NCI-H1436 treated with DMSO at 0.1 percent for 48 hours (cell line): ENCODE measurements at regions not wholly inside any gene's neighbourhood (a gene's known extent, or its start where the extent isn't known, plus 50 kb on each side); places are given as distances from the start of the nearest gene placed in this dataset.

ENCODE experiments used
- DNase-seq: peaks from one replicate; lab custom pipeline; 2025; lab: John Stamatoyannopoulos, UW

GRCh38 chr5:93275376-93275775 is 305.6 kb downstream of the NR2F1-AS1 start:
- DNase-seq = no peak

GRCh38 chr5:93274291-93274690 is 306.7 kb downstream of the NR2F1-AS1 start:
- DNase-seq = no peak

GRCh38 chr5:93273176-93273575 is 307.8 kb downstream of the NR2F1-AS1 start:
- DNase-seq = no peak

GRCh38 chr5:93272108-93272507 is 308.9 kb downstream of the NR2F1-AS1 start:
- no peak for DNase-seq

DNA sequence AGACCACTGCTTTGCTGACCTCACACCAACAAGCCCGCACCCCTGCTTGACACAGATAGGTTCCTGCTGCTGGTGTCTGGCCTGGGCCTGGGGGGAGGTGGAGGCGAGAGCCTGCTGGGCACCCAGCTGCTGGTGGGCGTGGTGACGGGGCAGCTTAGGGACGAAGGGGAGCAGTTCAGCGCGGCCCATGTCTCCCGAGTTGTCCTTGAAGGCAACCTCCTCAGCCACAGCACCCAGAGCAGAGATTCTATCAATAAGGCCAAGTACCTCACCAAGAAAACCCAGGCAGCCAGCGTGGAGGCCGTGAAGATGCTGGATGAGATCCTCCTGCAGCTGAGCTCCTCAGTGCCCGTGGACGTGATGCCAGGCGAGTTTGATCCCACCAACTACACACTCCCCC is 313.3 kb downstream of the NR2F1-AS1 start:
- no peak for DNase-seq

GRCh38 chr5:93267276-93267675 is 313.7 kb downstream of the NR2F1-AS1 start:
- DNase-seq = no peak

DNA sequence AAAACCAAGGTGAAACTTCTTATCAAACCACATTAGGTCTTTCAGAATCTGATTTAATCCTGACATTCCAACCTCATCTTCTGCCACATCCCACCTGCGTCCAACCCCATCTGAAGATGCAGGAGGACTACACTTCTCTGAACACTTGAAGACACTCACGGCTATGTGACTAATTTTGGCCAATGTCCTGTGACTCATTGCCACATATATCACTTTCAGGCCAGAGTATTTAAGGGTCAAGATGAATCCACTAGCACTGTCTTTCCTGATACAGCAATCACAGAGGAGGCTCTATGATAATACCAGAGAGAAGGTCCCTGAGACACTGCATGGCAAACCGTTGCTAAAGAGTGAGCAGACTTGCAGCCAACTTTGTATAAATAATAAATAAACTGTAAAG is 323.4 kb downstream of the NR2F1-AS1 start:
- DNase-seq = no peak

DNA sequence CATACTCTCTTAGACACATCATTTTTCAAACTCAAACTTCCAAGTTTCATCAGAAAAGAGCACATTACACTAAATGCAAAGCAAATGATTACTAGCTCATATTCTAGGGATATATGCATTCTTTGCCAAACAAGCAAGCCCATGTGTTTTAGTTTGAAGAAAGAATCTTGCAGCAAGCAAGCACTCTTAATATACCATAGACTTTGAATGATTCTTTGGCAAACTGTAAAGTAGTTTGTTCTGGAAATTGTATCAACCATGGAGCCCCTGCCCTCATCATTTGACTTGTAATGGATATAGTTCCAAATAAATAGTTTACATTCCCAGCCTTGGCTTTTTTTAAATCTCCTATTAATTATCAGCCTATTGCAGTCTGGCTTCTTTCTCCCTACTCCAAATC is 325.2 kb downstream of the NR2F1-AS1 start:
- DNase-seq = no peak

DNA sequence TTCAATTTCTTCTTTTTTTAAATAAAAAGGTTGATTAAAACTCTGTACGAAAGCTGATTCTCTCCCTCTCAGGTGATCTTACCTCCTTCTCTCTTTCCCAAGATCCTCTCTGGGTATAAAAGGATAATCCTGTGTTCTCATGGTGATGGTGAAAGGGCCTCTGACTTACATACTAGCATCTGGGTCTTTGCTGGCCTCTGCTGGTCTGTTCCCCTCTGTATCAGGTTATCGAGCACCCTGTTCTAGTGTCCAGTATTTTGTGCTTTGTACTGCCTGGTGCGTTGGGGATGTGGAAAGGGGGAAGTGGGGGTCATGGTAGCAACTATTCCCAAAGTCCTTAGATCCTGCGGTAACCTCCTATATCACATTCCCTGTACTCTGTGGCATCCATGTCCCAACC is 328.9 kb downstream of the NR2F1-AS1 start:
- no peak for DNase-seq

GRCh38 chr5:93251347-93251746 is 329.7 kb downstream of the NR2F1-AS1 start:
- DNase-seq = no peak

DNA sequence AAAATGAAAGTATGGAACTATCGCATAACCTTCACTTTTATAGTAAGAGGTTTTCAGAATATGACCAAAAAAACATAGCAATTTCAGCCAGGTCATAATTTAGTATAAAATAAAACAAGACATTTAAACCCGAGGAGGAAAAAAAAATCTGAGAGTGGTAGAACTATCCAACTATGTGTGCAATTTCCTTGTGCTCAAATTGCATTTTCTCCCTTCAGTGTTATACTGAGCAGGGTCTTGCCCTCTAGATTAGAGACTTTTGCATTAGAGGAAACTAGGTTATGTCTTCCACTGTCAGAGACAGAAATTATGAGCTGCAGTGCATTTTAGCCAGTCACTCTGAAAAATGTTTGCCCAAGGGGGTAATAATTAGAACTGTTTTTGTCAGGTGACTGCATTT is 330.6 kb downstream of the NR2F1-AS1 start:
- no peak for DNase-seq

DNA sequence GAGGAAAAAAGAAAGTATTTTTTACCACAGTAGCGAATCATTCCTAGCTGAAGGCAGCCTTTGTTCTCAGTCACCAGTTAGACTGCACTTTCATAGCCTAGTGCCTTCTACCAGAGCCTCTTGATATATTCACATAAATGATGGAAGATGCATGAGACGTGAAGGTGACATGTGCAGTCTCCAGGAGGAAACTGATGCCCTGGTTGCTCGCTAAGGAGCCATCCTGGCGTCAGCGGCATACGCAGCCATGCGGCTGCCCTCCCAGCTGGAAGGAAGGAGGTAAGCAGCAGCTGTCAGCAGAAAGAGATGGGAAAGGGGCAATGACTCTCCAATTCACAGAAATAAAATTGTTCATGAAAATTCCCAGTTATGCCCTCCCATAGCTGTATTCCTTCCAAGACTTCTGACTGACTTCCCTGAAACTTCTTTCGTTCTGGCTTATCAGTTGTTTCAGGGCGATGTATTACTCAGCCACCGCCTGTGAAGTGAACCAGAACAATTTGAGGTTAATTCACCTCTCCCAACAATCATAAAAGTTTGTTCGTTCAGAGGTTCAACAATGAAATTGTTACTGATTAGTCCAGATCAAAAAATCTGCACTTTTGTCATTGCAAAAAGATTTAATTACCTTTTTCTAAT is 331.2 kb downstream of the NR2F1-AS1 start:
- DNase-seq = no peak

GRCh38 chr5:93247105-93247504 is 333.9 kb downstream of the NR2F1-AS1 start:
- DNase-seq = no peak

- DNase-seq = no peak
Measured at GRCh38 chr5:93246090-93246855, 334.7 kb downstream of the NR2F1-AS1 start.

GRCh38 chr5:93245226-93245625 is 335.8 kb downstream of the NR2F1-AS1 start:
- no peak for DNase-seq

GRCh38 chr5:93243481-93243880 is 337.5 kb downstream of the NR2F1-AS1 start:
- DNase-seq = no peak

- DNase-seq = no peak
Measured at GRCh38 chr5:93240228-93240834, 340.7 kb downstream of the NR2F1-AS1 start.

DNA sequence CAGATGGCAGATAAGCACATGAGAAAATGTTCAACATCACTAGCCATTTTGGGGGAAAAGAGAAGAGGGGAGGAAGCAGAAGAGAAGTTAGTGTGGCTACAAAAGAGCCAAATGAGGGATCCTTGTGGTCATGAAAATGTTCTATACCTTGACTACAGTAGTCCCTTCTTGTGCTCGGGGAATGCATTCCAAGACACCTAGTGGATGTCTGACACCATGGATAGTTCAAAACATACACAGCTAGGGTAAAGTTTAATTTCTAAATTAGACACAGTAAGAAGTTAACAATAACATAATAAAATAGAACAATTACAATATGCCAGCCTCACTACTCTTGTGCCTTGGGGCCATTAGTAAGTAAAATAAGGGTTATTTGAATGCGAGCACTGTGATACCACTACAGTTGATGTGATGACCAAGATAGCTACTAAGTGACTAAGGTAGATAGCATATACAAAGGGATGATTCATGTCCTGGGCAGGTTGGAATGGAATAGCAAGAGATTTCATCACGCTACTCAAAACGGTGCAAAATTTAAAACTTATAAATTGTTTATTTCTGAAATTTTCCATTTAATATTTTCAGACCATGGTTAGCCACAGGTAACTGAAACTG is 344.1 kb downstream of the NR2F1-AS1 start:
- no peak for DNase-seq

DNA sequence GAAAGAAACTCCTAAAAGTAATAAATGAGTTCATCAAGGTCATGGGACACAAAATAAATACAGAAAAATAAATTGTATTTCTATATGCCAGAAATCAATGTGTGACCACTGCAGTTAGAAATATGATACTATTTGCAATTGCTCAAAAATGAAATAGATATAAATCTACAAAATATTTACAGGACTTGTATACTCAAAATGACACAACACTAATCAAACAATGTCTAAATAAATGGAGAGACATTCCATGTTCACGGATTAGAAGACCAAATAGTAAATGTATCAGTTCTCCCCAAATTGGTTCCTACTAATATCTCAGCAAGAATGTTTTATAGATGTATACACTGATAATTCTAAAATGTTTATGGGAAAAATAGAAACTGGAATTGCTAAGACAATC is 345.3 kb downstream of the NR2F1-AS1 start:
- DNase-seq = no peak

DNA sequence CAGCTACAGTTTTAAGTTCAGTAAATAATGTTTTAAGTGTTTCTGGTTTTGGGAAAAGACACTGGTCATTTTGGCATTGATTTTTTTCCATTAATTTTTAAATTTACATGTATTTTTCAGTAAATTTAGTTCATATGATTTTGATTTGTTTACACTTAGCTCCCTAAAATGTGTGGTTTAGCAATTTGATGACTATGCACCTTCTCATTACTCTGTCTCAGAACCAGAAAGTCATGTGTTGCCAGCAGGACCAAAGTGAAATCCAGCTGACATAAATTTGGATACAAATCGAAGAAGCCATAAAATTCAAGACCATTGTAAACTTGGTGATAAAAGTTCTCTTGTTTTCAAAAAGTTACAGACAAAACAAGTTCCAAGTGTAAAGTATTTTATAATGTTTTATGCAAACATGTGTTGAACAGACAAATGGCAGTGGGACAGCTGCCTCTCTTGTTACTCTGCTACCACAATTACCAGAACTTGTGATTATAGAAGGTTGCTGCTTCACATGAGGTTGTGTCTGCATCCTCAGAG is 354.8 kb downstream of the NR2F1-AS1 start:
- no peak for DNase-seq

DNA sequence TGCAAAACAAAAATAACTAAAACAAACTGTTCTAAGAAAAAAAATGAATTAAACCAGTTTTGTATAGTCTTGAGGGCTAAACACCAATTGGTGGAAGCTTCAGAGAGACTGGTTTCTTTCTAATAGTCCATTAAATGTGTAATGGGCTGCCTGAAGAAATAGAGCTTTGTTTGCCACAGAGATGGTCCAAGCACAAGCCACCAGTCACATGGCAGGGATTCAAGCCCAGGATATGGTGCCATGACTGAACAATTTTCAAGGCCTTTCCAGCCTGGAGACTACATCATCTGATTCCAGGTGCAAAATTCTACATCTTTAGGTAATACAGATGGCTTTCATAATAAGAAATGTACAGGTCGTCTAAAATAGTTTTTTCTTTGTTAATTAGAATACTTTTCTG is 355.3 kb downstream of the NR2F1-AS1 start:
- no peak for DNase-seq

GRCh38 chr5:93224624-93225023 is 356.4 kb downstream of the NR2F1-AS1 start:
- no peak for DNase-seq

- no peak for DNase-seq
Measured at GRCh38 chr5:93221773-93222172, 359.2 kb downstream of the NR2F1-AS1 start.
